OCI-LY3 (cell line): ENCODE measurements at regions not wholly inside any gene's neighbourhood (a gene's known extent, or its start where the extent isn't known, plus 50 kb on each side); places are given as distances from the start of the nearest gene placed in this dataset.

ENCODE experiments used
- CTCF ChIP-seq: fragments of 200-600, 300-600 bp; sonication (generic); IDR thresholded peaks from 2 replicates; pipeline ENCODE4 v1.5.1; 2014; ENCODE audit warnings: antibody characterized with exemption, low read length, low read depth
- EZH2phosphoT487 ChIP-seq: fragments of 200-600 bp; shearing (Covaris generic); IDR thresholded peaks from 2 replicates; pipeline ENCODE4 v1.6.1; 2018; ENCODE audit warnings: antibody characterized with exemption, mixed run types, low read depth

DNA sequence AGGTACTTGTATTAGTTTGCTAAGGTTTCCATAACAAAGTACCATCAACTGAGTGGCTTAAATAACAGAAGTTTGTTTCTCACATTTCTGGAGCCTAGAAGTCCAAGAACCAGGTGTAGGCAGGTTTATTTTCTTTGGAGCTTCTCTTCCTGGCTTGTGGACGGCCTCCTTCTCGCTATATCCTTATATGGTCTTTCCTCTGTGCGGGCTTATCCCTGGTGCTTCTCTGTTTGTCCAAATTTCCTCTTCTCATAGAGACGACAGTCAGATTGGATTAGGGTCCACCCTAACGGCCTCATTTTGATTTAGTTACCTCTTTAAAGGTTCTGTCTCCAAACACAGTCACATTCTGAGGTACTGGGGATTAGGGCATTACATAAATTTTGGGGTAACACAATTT is 88.3 kb downstream of the RMI1 start:
- TF ChIP-seq CTCF (no peak), EZH2phosphoT487 (no peak)
